GM10266 (cell line): ENCODE measurements at regions not wholly inside any gene's neighbourhood (a gene's known extent, or its start where the extent isn't known, plus 50 kb on each side); places are given as distances from the start of the nearest gene placed in this dataset.

Source experiments
- DNase-seq: peaks from one replicate; pipeline ENCODE4 v3.0.0; 2012; ENCODE audit errors: extremely low spot score
- CTCF ChIP-seq: IDR thresholded peaks from 2 replicates; pipeline ENCODE4 v1.5.1; 2012; ENCODE audit warnings: mild to moderate bottlenecking, low read depth; ENCODE audit not compliant: control insufficient read depth, insufficient read depth; ENCODE audit errors: missing control alignments

GRCh38 chr18:64539847-64540246 lies 391.0 kb upstream of the LINC00305 start:
- DNase-seq, result no peak
- no peak for TF ChIP-seq CTCF

- TF ChIP-seq CTCF, result no peak
- no peak for DNase-seq
These were observed 379.8 kb upstream of the LINC00305 start for GRCh38 chr18:64528646-64529045.

- no peak for DNase-seq
- TF ChIP-seq CTCF, result no peak
These were observed 370.3 kb upstream of the LINC00305 start for GRCh38 chr18:64519201-64519600.

- TF ChIP-seq CTCF, result no peak
- DNase-seq, result no peak
These were observed 369.3 kb upstream of the LINC00305 start for GRCh38 chr18:64518191-64518590.

- TF ChIP-seq CTCF, result no peak
- DNase-seq, result no peak
These were observed 364.5 kb upstream of the LINC00305 start for GRCh38 chr18:64513401-64513800.

GRCh38 chr18:64490207-64490606 lies 341.3 kb upstream of the LINC00305 start:
- no peak for TF ChIP-seq CTCF
- DNase-seq, result no peak

GRCh38 chr18:64488698-64489097 lies 339.8 kb upstream of the LINC00305 start:
- TF ChIP-seq CTCF, result no peak
- DNase-seq, result no peak
